ENCODE measurements at regions not wholly inside any gene's neighbourhood (a gene's known extent, or its start where the extent isn't known, plus 50 kb on each side); places are given as distances from the start of the nearest gene placed in this dataset.

DNA sequence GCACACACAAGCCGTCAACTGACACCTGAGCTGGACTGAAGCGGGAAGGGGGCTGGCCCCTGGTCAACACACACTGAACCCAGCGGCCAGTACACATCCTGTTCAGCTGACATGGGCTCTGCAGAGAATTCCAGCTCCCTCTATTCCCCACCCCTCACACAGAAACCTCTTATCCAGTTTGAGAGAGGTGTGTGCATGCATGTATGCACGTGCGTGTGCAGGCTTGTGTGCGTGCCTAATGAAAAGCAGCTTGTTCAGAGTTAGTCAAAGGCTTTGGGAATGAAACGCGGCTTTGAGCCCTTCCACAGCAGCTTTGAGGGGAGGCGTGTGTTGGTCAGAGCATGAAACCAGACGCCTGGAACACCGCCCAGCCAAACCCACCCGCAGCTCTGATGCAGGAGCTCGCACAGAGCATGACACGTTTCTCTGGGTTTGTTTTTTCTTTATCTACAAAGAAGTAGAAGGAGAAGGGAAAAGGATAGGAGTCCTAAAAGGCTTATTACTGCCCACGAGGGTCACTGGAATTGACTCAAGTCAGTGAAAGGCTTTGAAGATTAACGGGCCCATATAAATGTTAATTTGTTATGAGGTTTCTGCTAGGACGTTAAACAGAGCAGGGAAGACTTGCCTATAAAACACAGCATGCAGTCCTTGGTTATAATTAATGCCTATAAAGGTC is 184.2 kb downstream of the ETS2 start:
- no peaks in the 10 kb centered on the region for H3K36me3 ChIP-seq (ENCODE audit: control insufficient read depth in 4 of 4, insufficient read depth in 4 of 4, low read length in 4 of 4)
- peaks cover 28 to 100% (median 78%) of the 10 kb centered on the region in 5 donors for H3K4me1 ChIP-seq (ENCODE audit: control insufficient read depth in 5 of 5, insufficient read depth in 5 of 5, low read length in 5 of 5)
- no peaks in the 10 kb centered on the region for H3K27me3 ChIP-seq (ENCODE audit: control insufficient read depth in 3 of 3, insufficient read depth in 3 of 3, low read length in 2 of 3)
- 22 to 31% methylated on average over 17 of the region's 17 CpGs for WGBS, 2 donors
- DNase-seq: peak; percentile 92 to 96 (median 95)
- H3K9me3 ChIP-seq (ENCODE audit: control insufficient read depth in 4 of 4, insufficient read depth in 3 of 4, low read length in 3 of 4): no peaks in the 10 kb centered on the region
- no peak for ATAC-seq (ENCODE audit: insufficient read depth, low FRiP score)
- H3K4me3 ChIP-seq: no peak overlapping the region
- H3K27ac ChIP-seq (ENCODE audit: low read depth in 1 of 2, low read length in 1 of 2): peak overlapping the region in 1 of 2 donors; percentile 50
- TF ChIP-seq, protein P1, sequence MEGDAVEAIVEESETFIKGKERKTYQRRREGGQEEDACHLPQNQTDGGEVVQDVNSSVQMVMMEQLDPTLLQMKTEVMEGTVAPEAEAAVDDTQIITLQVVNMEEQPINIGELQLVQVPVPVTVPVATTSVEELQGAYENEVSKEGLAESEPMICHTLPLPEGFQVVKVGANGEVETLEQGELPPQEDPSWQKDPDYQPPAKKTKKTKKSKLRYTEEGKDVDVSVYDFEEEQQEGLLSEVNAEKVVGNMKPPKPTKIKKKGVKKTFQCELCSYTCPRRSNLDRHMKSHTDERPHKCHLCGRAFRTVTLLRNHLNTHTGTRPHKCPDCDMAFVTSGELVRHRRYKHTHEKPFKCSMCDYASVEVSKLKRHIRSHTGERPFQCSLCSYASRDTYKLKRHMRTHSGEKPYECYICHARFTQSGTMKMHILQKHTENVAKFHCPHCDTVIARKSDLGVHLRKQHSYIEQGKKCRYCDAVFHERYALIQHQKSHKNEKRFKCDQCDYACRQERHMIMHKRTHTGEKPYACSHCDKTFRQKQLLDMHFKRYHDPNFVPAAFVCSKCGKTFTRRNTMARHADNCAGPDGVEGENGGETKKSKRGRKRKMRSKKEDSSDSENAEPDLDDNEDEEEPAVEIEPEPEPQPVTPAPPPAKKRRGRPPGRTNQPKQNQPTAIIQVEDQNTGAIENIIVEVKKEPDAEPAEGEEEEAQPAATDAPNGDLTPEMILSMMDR (IDR thresholded peaks at IDR 0.05; ENCODE audit: control extremely low read depth, extremely low read depth): no peak
- peak overlapping the region in 1 of 2 donors; percentile 30 for H3K9ac ChIP-seq (ENCODE audit: insufficient read depth in 1 of 2, low read length in 2 of 2)

DNA sequence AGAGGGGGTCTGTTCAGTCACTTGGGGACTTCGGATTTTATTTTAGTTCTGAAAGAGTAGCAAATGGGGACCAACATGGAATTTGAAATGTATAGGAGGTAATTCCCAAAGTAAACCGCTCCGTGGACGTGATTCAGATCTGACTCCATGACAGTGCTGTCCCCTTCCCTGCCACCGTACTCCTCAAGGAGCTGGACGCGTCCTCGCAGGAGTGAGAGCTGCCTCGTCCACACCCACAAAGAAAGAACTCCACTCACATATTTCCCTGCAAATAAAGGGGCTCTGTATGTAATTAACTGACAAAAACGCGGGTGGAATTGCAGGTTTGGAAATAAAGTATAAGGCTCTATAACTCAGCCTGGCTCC is 183.6 kb downstream of the ETS2 start:
- ATAC-seq (ENCODE audit: insufficient read depth, low FRiP score) (no peak), DNase-seq (no peak)
- Histone ChIP-seq H3K9ac (ENCODE audit: insufficient read depth in 1 of 2, low read length in 2 of 2) (peak overlapping the region in 1 of 2 donors; percentile 16), H3K36me3 (ENCODE audit: control insufficient read depth in 4 of 4, insufficient read depth in 4 of 4, low read length in 4 of 4) (no peaks in the 10 kb centered on the region), H3K4me3 (no peak overlapping the region), H3K9me3 (ENCODE audit: control insufficient read depth in 4 of 4, insufficient read depth in 3 of 4, low read length in 3 of 4) (no peaks in the 10 kb centered on the region), H3K4me1 (ENCODE audit: control insufficient read depth in 5 of 5, insufficient read depth in 5 of 5, low read length in 5 of 5) (peaks cover 31 to 98% (median 75%) of the 10 kb centered on the region in 5 donors), H3K27me3 (ENCODE audit: control insufficient read depth in 3 of 3, insufficient read depth in 3 of 3, low read length in 2 of 3) (no peaks in the 10 kb centered on the region), H3K27ac (ENCODE audit: low read depth in 1 of 2, low read length in 1 of 2) (peak overlapping the region in 1 of 2 donors; percentile 57)
- TF ChIP-seq, protein P1 (IDR thresholded peaks at IDR 0.05; ENCODE audit: control extremely low read depth, extremely low read depth): no peak
- 57 to 69% methylated on average over 11 of the region's 11 CpGs for WGBS, 2 donors

DNA sequence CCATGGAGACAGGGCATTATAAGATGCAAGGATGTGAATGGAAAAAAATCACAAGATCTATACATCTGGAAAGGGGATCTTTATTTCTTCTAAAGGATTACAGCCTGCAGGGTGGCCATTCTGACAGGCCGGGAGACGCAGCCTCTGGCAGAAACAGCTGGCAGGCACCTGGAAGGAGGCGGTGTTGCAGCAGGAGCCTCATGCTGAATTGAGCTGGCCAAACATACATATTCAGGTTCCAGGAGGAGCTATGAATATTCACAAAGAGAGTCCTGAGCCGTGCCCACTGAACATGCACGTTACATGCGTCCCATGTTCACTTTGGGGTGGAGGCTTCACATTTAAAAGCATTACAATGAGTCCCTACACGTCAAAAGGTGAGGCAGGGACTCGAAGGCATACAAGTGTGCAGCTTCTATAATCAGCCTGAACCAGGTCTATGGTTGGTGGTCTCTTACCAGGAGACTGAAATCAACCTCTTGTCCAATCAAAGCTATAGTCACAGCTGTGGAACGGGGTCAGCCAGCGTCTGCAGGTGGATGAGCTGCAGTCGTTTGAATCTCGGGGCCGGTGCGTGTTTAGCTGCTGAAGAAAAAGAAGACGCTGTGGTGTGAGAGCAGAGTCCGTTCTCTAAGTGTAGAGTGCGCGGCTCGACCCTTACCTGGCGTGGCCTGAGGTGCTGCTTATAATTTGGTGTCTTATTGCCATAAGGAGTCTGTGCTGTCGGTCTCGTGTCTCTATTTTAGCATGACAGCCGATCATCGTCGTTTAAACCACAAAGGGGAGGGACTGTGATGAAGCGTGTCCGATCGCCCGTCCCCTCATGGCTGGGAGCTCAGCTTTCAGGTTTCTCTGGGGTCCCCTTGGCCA is 183.0 kb downstream of the ETS2 start:
- Histone ChIP-seq H3K4me1 (ENCODE audit: control insufficient read depth in 5 of 5, insufficient read depth in 5 of 5, low read length in 5 of 5) (peaks cover 30 to 92% (median 73%) of the 10 kb centered on the region in 5 donors), H3K9ac (ENCODE audit: insufficient read depth in 1 of 2, low read length in 2 of 2) (no peak overlapping the region), H3K4me3 (no peak overlapping the region), H3K27me3 (ENCODE audit: control insufficient read depth in 3 of 3, insufficient read depth in 3 of 3, low read length in 2 of 3) (no peaks in the 10 kb centered on the region), H3K36me3 (ENCODE audit: control insufficient read depth in 4 of 4, insufficient read depth in 4 of 4, low read length in 4 of 4) (no peaks in the 10 kb centered on the region), H3K27ac (ENCODE audit: low read depth in 1 of 2, low read length in 1 of 2) (peak overlapping the region in 1 of 2 donors; percentile 57), H3K9me3 (ENCODE audit: control insufficient read depth in 4 of 4, insufficient read depth in 3 of 4, low read length in 3 of 4) (no peaks in the 10 kb centered on the region)
- WGBS, 2 donors: 81 to 86% methylated on average over 29 of the region's 29 CpGs
- ATAC-seq (ENCODE audit: insufficient read depth, low FRiP score) (no peak), DNase-seq (no peak)
- TF ChIP-seq, protein P1 (IDR thresholded peaks at IDR 0.05; ENCODE audit: control extremely low read depth, extremely low read depth): no peak

Measured in lung (tissue), 11 donors.